PC-3 (cell line): ENCODE measurements at regions not wholly inside any gene's neighbourhood (a gene's known extent, or its start where the extent isn't known, plus 50 kb on each side); places are given as distances from the start of the nearest gene placed in this dataset.

Experiments
- ATAC-seq: fragments of 200-7000 bp; cut with Tn5 transposase; 2 replicates; pipeline ENCODE4 v1.9.1; 2020; ENCODE audit warnings: mild to moderate bottlenecking, moderate library complexity
- BruUV-seq: library from RNA; stranded (reverse); fragments of 400-500 nt; replicated peaks from 2 replicates; lab custom pipeline; 2021; lab: Mats Ljungman, UMichigan
- CTCF ChIA-PET: fragments of 300-600 bp; sonication (Branson Sonifier 250); formaldehyde crosslinking; loops from one replicate; lab custom pipeline; 2022; ENCODE audit warnings: antibody characterized with exemption; lab: Charles Lee
- POLR2A ChIA-PET: fragments of 300-600 bp; sonication (Branson Sonifier 250); formaldehyde crosslinking; loops from one replicate; lab custom pipeline; 2022; ENCODE audit warnings: antibody characterized with exemption; ENCODE audit not compliant: unreplicated experiment; lab: Charles Lee
- DNase-seq: peaks from one replicate; pipeline ENCODE4 v3.0.0-alpha.2; 2015
- H2AFZ ChIP-seq: fragments of 300-600 bp; sonication (generic); 2 replicates; pipeline ENCODE4 v1.6.0; 2016; ENCODE audit warnings: antibody characterized with exemption, low read length
- H3F3A ChIP-seq: fragments of 300-600 bp; sonication (generic); one replicate; pipeline ENCODE4 v1.6.0; 2017; ENCODE audit warnings: antibody characterized with exemption, low read length, control low read depth, mild to moderate bottlenecking; ENCODE audit not compliant: unreplicated experiment
- H3K27ac ChIP-seq: fragments of 300-600 bp; sonication (generic); 2 replicates; pipeline ENCODE4 v1.5.1; 2016; ENCODE audit warnings: mild to moderate bottlenecking, low read length
- H3K27me3 ChIP-seq: fragments of 300-600 bp; sonication (generic); 2 replicates; pipeline ENCODE4 v1.6.1; 2016; ENCODE audit warnings: low read length, mixed read lengths
- H3K36me3 ChIP-seq: fragments of 300-600 bp; sonication (generic); 2 replicates; pipeline ENCODE4 v1.6.1; 2016; ENCODE audit warnings: low read depth, mixed run types, low read length, mixed read lengths
- H3K4me1 ChIP-seq: fragments of 300-600 bp; sonication (generic); 2 replicates; pipeline ENCODE4 v1.5.1; 2016; ENCODE audit warnings: low read length; ENCODE audit not compliant: insufficient read depth
- H3K4me2 ChIP-seq: fragments of 300-600 bp; sonication (generic); 2 replicates; pipeline ENCODE4 v1.6.0; 2016; ENCODE audit warnings: low read length
- H3K4me3 ChIP-seq: fragments of 300-600 bp; sonication (generic); 2 replicates; pipeline ENCODE4 v1.5.1; 2016; ENCODE audit warnings: mild to moderate bottlenecking, low read length, mixed read lengths
- H3K79me2 ChIP-seq: fragments of 300-600 bp; sonication (generic); 2 replicates; pipeline ENCODE4 v1.6.1; 2017; ENCODE audit warnings: low read length, mixed read lengths
- H3K9ac ChIP-seq: fragments of 300-600 bp; sonication (generic); 2 replicates; pipeline ENCODE4 v1.6.0; 2016; ENCODE audit warnings: mild to moderate bottlenecking, low read length
- H3K9me2 ChIP-seq: fragments of 300-600 bp; sonication (generic); replicated peaks from 2 replicates; pipeline ENCODE4 v1.6.1; 2016; ENCODE audit warnings: mixed run types, low read length, mixed read lengths
- H3K9me3 ChIP-seq: fragments of 300-600 bp; sonication (generic); 2 replicates; pipeline ENCODE4 v1.6.1; 2016; ENCODE audit warnings: low read length, mixed read lengths
- H4K20me1 ChIP-seq: fragments of 300-600 bp; sonication (generic); 2 replicates; pipeline ENCODE4 v1.6.1; 2016; ENCODE audit warnings: low read length, mixed read lengths
- EZH2 ChIP-seq: fragments of 300-600 bp; sonication (generic); IDR thresholded peaks from one replicate; pipeline ENCODE4 v1.6.1; 2017; ENCODE audit warnings: antibody characterized with exemption, mild to moderate bottlenecking, low read length; ENCODE audit not compliant: unreplicated experiment
- EZH2phosphoT487 ChIP-seq: fragments of 300-600 bp; sonication (generic); IDR thresholded peaks from 2 replicates; pipeline ENCODE4 v1.6.1; 2018; ENCODE audit warnings: mild to moderate bottlenecking, antibody characterized with exemption, low read length, borderline replicate concordance
- intact Hi-C: fragments of 100-400 bp; cut with micrococcal nuclease; formaldehyde crosslinking; loops from 2 replicates; pipeline ENCODE4 v1.9.0; 2023
- TF ChIP-seq, protein P1 (sequence below): fragments of 300-600 bp; sonication (generic); conservative IDR thresholded peaks from 2 replicates; pipeline ENCODE4 v1.5.1; 2017; ENCODE audit warnings: antibody characterized with exemption, low read depth, mild to moderate bottlenecking, low read length

DNA sequence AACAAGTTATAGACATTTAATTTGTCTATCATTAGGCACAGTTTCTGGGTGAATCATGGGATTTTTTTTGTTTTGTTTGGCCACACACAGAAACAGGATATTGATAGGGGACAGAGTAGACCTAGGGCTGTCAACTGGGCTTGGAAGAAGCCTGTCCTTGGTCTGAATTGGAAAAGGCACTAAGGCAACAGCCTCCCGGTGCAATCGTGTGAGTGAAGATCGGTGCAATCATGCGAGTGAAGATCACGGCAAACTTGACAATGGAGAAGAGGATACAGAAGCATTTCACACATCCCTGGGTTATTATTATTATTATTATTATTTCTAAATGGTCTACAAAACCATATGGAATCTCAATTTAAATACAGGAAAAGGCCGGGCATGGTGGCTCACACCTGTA lies 94.5 kb downstream of the ACKR3 start:
- Histone ChIP-seq H4K20me1 (no peaks in the 10 kb centered on the region), H3K9ac (no peak overlapping the region), H3K4me2 (no peak overlapping the region), H3K27me3 (no peaks in the 10 kb centered on the region), H3K4me1 (peaks cover 31% of the 10 kb centered on the region), H2AFZ (no peak overlapping the region), H3K27ac (no peak overlapping the region), H3K36me3 (no peaks in the 10 kb centered on the region), H3F3A (peaks cover 4% of the 10 kb centered on the region), H3K9me3 (no peaks in the 10 kb centered on the region), H3K4me3 (no peak overlapping the region), H3K9me2 (no peaks in the 10 kb centered on the region), H3K79me2 (no peaks in the 10 kb centered on the region)
- ATAC-seq (no peak), DNase-seq (no peak)
- TF ChIP-seq, protein P1, sequence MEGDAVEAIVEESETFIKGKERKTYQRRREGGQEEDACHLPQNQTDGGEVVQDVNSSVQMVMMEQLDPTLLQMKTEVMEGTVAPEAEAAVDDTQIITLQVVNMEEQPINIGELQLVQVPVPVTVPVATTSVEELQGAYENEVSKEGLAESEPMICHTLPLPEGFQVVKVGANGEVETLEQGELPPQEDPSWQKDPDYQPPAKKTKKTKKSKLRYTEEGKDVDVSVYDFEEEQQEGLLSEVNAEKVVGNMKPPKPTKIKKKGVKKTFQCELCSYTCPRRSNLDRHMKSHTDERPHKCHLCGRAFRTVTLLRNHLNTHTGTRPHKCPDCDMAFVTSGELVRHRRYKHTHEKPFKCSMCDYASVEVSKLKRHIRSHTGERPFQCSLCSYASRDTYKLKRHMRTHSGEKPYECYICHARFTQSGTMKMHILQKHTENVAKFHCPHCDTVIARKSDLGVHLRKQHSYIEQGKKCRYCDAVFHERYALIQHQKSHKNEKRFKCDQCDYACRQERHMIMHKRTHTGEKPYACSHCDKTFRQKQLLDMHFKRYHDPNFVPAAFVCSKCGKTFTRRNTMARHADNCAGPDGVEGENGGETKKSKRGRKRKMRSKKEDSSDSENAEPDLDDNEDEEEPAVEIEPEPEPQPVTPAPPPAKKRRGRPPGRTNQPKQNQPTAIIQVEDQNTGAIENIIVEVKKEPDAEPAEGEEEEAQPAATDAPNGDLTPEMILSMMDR, result no peak
- no peak for TF ChIP-seq EZH2phosphoT487
- no peak for TF ChIP-seq EZH2
- ChIA-PET POLR2A (no interaction called here), CTCF (no interaction called here)
- BruUV-seq, result no TSS peak
- intact Hi-C loops, result loop anchor here (10.0 kb wide), 1 partner anchor 361 kb away; no protein-coding TSS in a partner anchor

GRCh38 chr2:236665101-236665500 lies 95.5 kb downstream of the ACKR3 start:
- H3K79me2 ChIP-seq, result no peaks in the 10 kb centered on the region
- peaks cover 24% of the 10 kb centered on the region for H3K4me1 ChIP-seq
- peaks cover 4% of the 10 kb centered on the region for H3F3A ChIP-seq
- H3K4me3 ChIP-seq, result no peak overlapping the region
- POLR2A ChIA-PET, result no interaction called here
- no peak overlapping the region for H3K27ac ChIP-seq
- no peaks in the 10 kb centered on the region for H4K20me1 ChIP-seq
- H2AFZ ChIP-seq, result no peak overlapping the region
- no peak overlapping the region for H3K4me2 ChIP-seq
- no peaks in the 10 kb centered on the region for H3K9me3 ChIP-seq
- H3K27me3 ChIP-seq, result no peaks in the 10 kb centered on the region
- TF ChIP-seq EZH2, result no peak
- CTCF ChIA-PET, result no interaction called here
- no peak overlapping the region for H3K9ac ChIP-seq
- no peak for ATAC-seq
- peak; percentile 18 for DNase-seq
- BruUV-seq, result no TSS peak
- no peaks in the 10 kb centered on the region for H3K9me2 ChIP-seq
- no peaks in the 10 kb centered on the region for H3K36me3 ChIP-seq
- intact Hi-C loops, result loop anchor here (10.0 kb wide), 1 partner anchor 360 kb away; no protein-coding TSS in a partner anchor

DNA sequence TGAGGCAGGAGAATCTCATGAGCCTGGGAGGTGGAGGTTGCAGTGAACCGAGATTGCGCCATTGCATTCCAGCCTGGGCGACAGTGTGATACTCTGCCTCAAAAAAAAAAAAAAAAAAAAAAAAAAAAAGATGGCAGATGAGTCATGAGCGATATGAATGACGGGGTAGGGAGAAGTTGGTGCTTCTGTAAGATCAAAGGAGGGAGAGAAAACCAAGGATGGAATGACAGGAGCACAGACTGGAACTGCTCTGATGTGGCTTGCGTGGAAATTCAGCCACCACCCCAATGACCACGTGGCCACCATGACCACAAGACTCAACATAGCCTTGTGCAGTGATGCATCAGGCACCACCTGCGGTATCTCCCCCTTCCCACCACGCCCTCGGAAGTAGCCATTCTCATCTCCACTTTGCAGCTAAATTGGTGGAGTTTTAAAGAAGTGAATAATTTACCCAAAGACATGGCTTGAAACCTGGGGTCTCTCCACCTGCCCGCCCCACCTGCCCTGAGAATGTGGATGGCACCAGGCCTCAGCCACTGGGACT lies 96.0 kb downstream of the ACKR3 start:
- peaks cover 18% of the 10 kb centered on the region for H3K4me1 ChIP-seq
- H3K4me3 ChIP-seq, result no peak overlapping the region
- DNase-seq (no peak), ATAC-seq (no peak)
- ChIA-PET CTCF (no interaction called here), POLR2A (no interaction called here)
- no peak overlapping the region for H3K27ac ChIP-seq
- H3K27me3 ChIP-seq, result no peaks in the 10 kb centered on the region
- H3K9me3 ChIP-seq, result no peaks in the 10 kb centered on the region
- H3K79me2 ChIP-seq, result no peaks in the 10 kb centered on the region
- H3K36me3 ChIP-seq, result no peaks in the 10 kb centered on the region
- H3F3A ChIP-seq, result no peaks in the 10 kb centered on the region
- H3K4me2 ChIP-seq, result no peak overlapping the region
- intact Hi-C loops, result loop anchor here (10.0 kb wide), 1 partner anchor 359 kb away; no protein-coding TSS in a partner anchor
- no TSS peak for BruUV-seq
- no peaks in the 10 kb centered on the region for H3K9me2 ChIP-seq
- no peaks in the 10 kb centered on the region for H4K20me1 ChIP-seq
- TF ChIP-seq EZH2 (no peak), EZH2phosphoT487 (no peak)
- TF ChIP-seq, protein P1, result no peak
- no peak overlapping the region for H3K9ac ChIP-seq
- no peak overlapping the region for H2AFZ ChIP-seq
